HG02678 (cell line): ENCODE measurements at regions not wholly inside any gene's neighbourhood (a gene's known extent, or its start where the extent isn't known, plus 50 kb on each side); places are given as distances from the start of the nearest gene placed in this dataset.
"Not testable (repeated sequence)": the region's sequence is repeated elsewhere in the genome, so short reads cannot be mapped to it uniquely, and the experiment has no call there.

ENCODE experiments used
- ATAC-seq: cut with Tn5 transposase; IDR thresholded peaks from one replicate; pipeline ENCODE4 v1.9.1; 2021; ENCODE audit warnings: mild to moderate bottlenecking, moderate library complexity; ENCODE audit not compliant: unreplicated experiment

- not testable (repeated sequence) for ATAC-seq
These were observed 54.6 kb upstream of the POGK start for GRCh38 chr1:166784646-166785045.

DNA sequence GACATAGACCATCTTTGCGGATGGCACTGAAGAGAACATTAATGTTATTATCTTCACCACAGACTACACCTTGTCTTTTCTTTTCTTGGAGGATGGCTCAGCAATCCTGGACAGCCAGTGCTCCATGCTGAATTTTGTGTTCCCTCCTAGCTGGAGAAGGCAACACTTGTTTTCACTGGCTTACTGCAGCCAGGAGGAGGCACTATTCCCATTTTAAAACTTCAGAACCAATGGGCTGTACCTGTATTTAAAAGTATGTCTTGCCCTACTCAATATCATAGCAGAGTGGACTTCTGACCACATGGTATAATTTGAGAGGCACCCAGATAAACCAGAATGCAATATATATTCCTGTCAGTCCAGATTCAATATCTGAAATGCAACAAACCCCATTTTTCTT, 53.3 kb upstream of the POGK start:
- ATAC-seq, result no peak

- no peak for ATAC-seq
These were observed 50.0 kb upstream of the POGK start for GRCh38 chr1:166789286-166789685.
